ENCODE measurements at regions not wholly inside any gene's neighbourhood (a gene's known extent, or its start where the extent isn't known, plus 50 kb on each side); places are given as distances from the start of the nearest gene placed in this dataset.

DNA sequence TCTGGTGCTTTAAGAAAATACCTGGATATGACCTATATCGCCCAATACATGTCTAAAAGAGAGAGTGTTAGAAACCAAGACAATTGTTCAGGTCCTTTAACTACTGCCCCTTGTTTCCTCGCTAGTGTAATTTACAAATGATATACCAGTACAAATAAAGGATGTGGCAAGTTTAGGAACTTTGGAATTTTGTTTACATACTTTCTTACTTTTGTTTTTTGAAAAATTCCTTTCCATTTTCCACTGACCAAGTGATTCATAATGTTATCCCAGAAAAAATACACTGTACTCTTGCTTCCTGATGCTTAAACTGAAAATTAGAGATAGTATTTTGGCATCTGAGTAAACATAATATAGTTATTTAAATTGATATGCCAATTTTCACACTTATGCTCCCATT, 96.8 kb upstream of the CSNK1A1L start (continued):
- TF ChIP-seq, protein P1, sequence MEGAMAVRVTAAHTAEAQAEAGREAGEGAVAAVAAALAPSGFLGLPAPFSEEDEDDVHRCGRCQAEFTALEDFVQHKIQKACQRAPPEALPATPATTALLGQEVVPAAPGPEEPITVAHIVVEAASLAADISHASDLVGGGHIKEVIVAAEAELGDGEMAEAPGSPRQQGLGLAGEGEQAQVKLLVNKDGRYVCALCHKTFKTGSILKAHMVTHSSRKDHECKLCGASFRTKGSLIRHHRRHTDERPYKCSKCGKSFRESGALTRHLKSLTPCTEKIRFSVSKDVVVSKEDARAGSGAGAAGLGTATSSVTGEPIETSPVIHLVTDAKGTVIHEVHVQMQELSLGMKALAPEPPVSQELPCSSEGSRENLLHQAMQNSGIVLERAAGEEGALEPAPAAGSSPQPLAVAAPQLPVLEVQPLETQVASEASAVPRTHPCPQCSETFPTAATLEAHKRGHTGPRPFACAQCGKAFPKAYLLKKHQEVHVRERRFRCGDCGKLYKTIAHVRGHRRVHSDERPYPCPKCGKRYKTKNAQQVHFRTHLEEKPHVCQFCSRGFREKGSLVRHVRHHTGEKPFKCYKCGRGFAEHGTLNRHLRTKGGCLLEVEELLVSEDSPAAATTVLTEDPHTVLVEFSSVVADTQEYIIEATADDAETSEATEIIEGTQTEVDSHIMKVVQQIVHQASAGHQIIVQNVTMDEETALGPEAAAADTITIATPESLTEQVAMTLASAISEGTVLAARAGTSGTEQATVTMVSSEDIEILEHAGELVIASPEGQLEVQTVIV (CRISPR knock-in tag; IDR thresholded peaks at IDR 0.05; ENCODE audit: borderline replicate concordance): no peak
- TF ChIP-seq ZC3H4 (CRISPR knock-in tag; IDR thresholded peaks at IDR 0.05; ENCODE audit: borderline replicate concordance) (no peak), TAF15 (IDR thresholded peaks at IDR 0.05; ENCODE audit: low read depth, low read length) (no peak), ZNF311 (CRISPR knock-in tag; IDR thresholded peaks at IDR 0.05) (no peak), TAF9B (IDR thresholded peaks at IDR 0.05; ENCODE audit: partially characterized antibody) (no peak), ZNF41 (CRISPR knock-in tag; conservative IDR thresholded peaks at IDR 0.05) (no peak)

DNA sequence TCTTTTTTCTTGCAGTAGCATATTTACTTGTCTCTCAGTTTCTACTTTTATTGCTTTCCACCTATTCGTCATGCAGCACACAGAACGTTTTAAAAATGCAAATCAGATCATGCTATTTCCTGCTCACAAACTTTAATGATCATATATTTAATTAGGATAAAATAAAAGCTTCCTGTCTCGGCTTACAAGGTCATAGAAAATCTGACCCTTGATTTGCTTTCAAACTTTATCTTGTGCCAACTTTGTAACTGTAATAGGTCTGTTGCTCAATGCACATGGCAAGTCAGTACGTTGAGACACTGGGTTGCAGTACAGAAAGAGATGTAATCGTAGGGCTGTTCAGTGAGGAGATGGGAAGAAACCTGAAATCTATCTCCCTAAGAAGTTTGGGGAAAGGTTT, 95.6 kb upstream of the CSNK1A1L start:
- Histone ChIP-seq H2AFZ (ENCODE audit: low read depth, low read length) (no peak overlapping the region), H3K79me2 (ENCODE audit: control insufficient read depth, insufficient read depth, low read length) (no peaks in the 10 kb centered on the region), H3K4me1 (replicated peaks in 1 of 2; ENCODE audit: control insufficient read depth in 2 of 2, insufficient read depth in 2 of 2, low read length in 2 of 2) (no peaks in the 10 kb centered on the region), H3K27me3 (ENCODE audit: control insufficient read depth in 2 of 2, insufficient read depth in 2 of 2, low read length in 2 of 2) (no peaks in the 10 kb centered on the region), H4K20me1 (replicated peaks; ENCODE audit: control insufficient read depth, insufficient read depth, low read length) (no peaks in the 10 kb centered on the region), H3K9me3 (replicated peaks; ENCODE audit: control insufficient read depth, insufficient read depth, low read depth, low read length) (no peaks in the 10 kb centered on the region), H3K4me3 (no peak overlapping the region), H3K4me2 (ENCODE audit: insufficient read depth, low read length) (no peak overlapping the region), H3K36me3 (ENCODE audit: control insufficient read depth, insufficient read depth, low read length) (no peaks in the 10 kb centered on the region), H3K27ac (ENCODE audit: extremely low read depth, low read depth, low read length) (no peak overlapping the region), H3K9me1 (ENCODE audit: control insufficient read depth, insufficient read depth, low read length) (no peaks in the 10 kb centered on the region), H3K9ac (ENCODE audit: insufficient read depth in 1 of 2, low read depth in 2 of 2, low read length in 2 of 2) (no peak overlapping the region)
- in situ Hi-C loops (cut with MboI) (no loop called here), intact Hi-C loops (cut with micrococcal nuclease) (no loop called here)
- TF ChIP-seq SRSF9 (IDR thresholded peaks at IDR 0.05; ENCODE audit: borderline replicate concordance, low read depth, low read length) (no peak), TCF3 (CRISPR knock-in tag; IDR thresholded peaks at IDR 0.05) (no peak), ATF1 (CRISPR knock-in tag; IDR thresholded peaks at IDR 0.05) (no peak), ATF1 (tag; IDR thresholded peaks at IDR 0.05) (no peak), BMI1 (IDR thresholded peaks at IDR 0.05; ENCODE audit: low read length) (no peak)
- WGBS (ENCODE audit: insufficient coverage, low coverage, missing lambda C conversion rate): 0% methylated on average over 5 of the region's 5 CpGs
- ATAC-seq (no peak), FAIRE-seq (no peak), DNase-seq (ENCODE audit: extremely low read depth in 1 of 4, low spot score in 3 of 4) (no peak)
- ChIA-PET CTCF (ENCODE audit: low intra/inter-chr PET ratio) (no interaction called here), POLR2A (no interaction called here)
- no TSS peak for BruUV-seq (replicated peaks)
